NCI-H1105 treated with DMSO at 0.1 percent for 48 hours (cell line): ENCODE measurements at regions not wholly inside any gene's neighbourhood (a gene's known extent, or its start where the extent isn't known, plus 50 kb on each side); places are given as distances from the start of the nearest gene placed in this dataset.
"Not testable (repeated sequence)": the region's sequence is repeated elsewhere in the genome, so short reads cannot be mapped to it uniquely, and the experiment has no call there.

Experiments
- DNase-seq: peaks from one replicate; lab custom pipeline; 2025; lab: John Stamatoyannopoulos, UW

DNA sequence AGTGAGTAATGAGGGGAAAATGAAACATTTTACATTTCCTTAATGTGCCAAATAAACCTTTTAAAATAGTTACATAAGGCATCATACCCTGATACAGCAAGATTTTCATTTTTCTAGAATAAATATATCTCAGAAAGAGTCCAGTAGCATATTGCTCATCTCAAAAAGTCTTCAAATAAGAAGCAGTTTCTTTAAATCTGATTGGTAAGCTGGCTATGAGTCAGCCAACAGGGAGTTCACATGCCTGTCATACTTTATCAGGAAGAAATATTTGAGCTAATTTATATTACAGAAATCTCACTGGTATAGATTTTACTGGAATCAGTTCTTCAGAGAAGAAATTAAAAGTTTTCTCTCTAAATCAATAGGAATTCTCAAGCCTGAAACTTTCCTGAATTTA is 258.1 kb downstream of the C11orf87 start:
- DNase-seq, result no peak

GRCh38 chr11:109682788-109683187 is 260.8 kb downstream of the C11orf87 start:
- not testable (repeated sequence) for DNase-seq

GRCh38 chr11:109695696-109696095 is 273.7 kb downstream of the C11orf87 start:
- DNase-seq, result no peak

DNA sequence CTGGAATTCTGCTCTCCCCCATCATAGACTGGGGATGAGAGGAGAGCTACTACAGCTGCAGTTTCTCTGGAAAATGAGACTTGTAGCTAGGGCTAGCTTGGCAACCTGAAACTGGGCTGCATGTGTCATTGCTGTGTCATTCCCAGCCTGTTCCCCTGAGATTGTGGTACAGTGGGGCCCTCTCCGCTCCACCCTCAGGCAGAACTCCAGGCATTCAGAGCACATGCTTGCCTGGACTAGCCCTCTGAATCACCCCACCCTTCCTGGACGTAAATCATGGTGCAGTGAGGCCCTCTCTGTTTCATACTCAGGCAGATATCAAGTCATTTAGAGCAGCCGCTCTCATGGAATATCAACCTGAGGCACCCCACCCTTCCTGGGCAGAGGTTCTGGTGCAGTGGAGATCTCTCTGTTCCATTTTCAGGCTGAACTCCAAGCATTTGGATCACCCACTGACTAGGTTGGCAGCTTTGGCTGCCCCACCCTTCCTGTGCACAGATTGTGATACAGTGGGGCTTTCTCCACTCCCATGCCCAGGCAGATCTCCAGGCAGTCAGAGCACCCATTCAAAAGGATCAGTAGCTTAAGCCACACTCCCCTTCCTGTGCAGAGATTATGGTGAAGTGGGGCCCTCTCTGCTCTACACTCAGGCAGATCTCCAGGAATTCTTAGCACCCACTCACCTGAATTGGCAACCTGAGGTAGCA is 274.4 kb downstream of the C11orf87 start:
- DNase-seq, result no peak

DNA sequence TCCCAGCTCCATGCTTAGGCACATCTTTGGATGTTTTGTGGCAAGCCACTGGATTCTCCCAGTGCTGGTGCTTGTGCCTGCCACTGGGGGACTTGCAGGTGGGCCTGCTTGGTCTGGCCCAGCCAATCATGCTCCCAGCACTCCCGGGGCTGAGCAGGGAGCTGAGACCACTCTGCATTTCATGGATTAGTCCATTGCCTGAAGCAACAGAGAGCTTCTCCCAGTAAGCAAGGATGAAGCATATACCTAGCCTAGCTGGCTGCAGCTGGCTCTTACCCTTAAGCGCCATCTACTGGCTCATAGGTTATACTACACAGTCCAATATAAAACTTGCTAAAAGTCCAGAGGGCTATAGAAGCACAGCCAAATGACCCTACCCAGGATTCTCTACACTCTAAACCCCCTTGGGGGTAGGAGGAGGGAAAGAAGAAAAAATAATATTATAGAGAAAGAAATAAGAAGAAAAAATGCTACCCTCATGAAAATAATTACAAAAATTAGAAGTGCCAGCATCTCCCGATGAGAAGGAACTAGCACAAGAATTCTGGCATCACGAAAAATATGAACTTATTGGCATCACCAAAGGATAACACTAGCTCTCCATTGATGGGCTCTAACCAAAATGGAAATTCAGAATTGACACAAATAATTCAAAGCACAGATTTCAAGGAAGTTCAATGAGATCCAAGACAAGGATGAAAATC is 275.3 kb downstream of the C11orf87 start:
- peak; percentile 46 for DNase-seq

DNA sequence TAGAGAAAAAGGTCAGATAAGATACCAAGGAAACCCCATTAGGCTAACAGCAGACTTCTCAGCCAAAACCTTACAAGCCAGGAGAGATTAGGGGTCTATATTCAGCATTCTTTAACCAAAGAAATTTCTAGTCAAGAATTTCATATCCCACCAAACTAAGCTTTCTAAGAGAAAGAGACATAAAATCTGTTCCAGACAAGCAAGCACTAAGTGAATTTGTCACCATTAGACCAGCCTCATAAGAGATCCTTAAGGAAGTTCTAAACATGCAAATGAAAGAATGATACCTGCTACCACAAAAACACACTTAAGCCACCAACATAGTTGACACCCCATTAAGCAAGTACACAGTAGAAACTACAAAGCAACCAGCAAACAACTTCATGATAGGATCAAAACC is 276.2 kb downstream of the C11orf87 start:
- DNase-seq, result no peak

GRCh38 chr11:109704432-109704831 is 282.4 kb downstream of the C11orf87 start:
- peak; percentile 19 for DNase-seq

GRCh38 chr11:109706945-109707344 is 285.0 kb downstream of the C11orf87 start:
- no peak for DNase-seq

- no peak for DNase-seq
Measured at GRCh38 chr11:109707411-109707810, 285.4 kb downstream of the C11orf87 start.

DNA sequence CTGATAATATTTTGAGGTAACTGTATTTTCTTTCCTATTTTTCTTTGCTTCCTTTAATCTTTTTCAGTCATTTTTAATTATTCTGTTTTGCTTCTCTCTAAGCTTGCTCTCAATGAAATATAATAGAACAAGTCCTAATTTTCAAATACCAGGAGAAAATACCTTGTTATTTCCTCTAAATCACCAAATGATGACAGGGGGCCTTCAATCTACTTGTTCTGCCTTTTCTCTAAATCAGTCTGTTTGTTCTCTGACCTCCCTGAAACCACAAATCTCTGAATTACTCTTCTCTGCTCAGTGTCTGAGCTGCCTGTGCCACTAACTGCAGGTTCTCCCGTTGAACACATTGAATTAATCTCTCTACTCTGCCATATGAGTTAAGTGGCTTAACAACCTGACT is 286.2 kb downstream of the C11orf87 start:
- DNase-seq, result no peak

DNA sequence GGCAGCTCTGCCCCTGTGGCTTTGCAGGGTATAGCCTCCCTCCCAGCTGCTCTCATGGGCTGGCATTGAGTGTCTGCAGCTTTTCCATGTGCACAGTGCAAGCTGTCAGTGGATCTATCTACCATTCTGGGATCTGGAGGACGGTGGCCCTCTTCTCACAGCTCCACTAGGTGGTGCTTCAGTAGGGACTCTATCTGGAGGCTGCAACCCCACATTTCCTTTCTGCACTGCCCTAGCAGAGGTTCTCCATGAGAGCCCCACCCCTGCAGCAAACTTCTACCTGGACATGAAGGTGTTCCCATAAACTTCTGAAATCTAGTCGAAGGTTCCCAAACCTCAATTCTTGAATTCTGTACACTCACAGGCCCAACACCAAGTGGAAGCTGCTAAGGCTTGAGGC is 292.5 kb downstream of the C11orf87 start:
- DNase-seq, result not testable (repeated sequence)

- DNase-seq, result not testable (repeated sequence)
Measured at GRCh38 chr11:109715424-109715823, 293.4 kb downstream of the C11orf87 start.

DNA sequence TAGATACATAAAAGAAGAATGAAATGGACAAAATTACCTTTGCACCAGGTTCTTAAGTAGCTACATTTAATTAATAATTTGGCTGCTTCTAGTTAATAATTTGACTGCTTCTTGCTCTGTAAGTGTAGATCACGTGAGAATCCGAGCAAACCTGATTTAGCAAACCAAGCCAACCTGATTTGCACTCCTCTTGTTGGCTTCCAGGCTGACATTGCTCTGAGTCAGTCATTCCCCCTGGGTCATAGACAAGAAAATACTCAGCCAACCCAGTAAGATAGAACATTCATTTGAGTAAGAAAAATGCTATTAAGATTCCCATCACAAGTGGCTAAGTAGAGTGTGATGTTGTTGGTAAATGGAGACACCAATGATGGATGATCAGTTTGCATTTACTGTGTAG is 304.1 kb downstream of the C11orf87 start:
- no peak for DNase-seq

GRCh38 chr11:109728056-109728455 is 306.1 kb downstream of the C11orf87 start:
- no peak for DNase-seq

- DNase-seq, result no peak
Measured at GRCh38 chr11:109729761-109730160, 307.8 kb downstream of the C11orf87 start.

- no peak for DNase-seq
Measured at GRCh38 chr11:109730669-109731068, 308.7 kb downstream of the C11orf87 start.

GRCh38 chr11:109731451-109731850 is 309.5 kb downstream of the C11orf87 start:
- no peak for DNase-seq

DNA sequence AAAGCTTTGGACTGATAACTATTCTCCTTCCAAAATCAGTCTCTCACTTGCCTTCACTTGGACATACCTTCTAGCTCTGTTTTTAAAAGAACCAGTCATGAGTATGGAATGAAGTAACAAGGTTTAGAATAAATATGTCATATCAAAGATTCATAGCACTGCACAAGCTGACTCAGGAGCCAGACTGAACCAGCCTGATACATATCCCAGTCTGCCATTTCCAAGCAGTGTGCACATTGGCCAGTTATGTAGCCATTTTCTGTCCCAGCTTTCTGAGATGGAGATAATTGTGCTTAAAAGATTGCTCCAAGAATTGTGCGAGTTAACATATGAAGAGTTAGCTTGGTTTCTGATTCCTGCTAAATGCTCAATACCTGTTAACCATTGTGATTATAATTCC is 311.3 kb downstream of the C11orf87 start:
- no peak for DNase-seq

DNA sequence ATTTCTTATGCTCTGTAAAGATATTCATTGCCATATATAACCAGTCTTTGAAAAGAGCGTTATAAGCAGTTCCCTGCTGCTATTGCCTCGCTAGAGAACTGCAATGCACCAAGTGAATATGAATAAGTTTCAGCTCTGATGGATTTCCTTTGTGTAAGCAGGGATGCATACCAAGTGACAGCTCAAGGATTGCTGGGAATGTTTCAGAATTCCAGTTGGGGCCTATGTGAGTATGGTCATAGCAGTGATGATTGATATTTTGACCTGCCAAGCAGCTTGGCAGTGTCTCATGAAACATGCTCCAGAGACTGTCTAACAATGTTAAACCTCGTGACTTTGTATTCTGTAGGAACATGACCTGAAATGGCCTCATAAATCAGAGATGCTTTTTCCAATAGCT is 312.6 kb downstream of the C11orf87 start:
- DNase-seq, result no peak

- DNase-seq, result no peak
Measured at GRCh38 chr11:109735128-109735527, 313.1 kb downstream of the C11orf87 start.

GRCh38 chr11:109739379-109739778 is 317.4 kb downstream of the C11orf87 start:
- DNase-seq, result no peak

GRCh38 chr11:109745996-109746625 is 324.1 kb downstream of the C11orf87 start:
- DNase-seq, result no peak

- no peak for DNase-seq
Measured at GRCh38 chr11:109747839-109748238, 325.8 kb downstream of the C11orf87 start.
